H9 (cell line): ENCODE measurements at regions not wholly inside any gene's neighbourhood (a gene's known extent, or its start where the extent isn't known, plus 50 kb on each side); places are given as distances from the start of the nearest gene placed in this dataset.

Experiments used
- DNase-seq: peaks from one replicate; pipeline ENCODE4 v3.0.0-alpha.2; 2017
- H2AFZ ChIP-seq: one replicate; pipeline ENCODE4 v1.6.1; 2013; ENCODE audit warnings: mild to moderate bottlenecking, low read length, control low read depth, moderate library complexity
- H2AK5ac ChIP-seq: 2 replicates; pipeline ENCODE4 v1.6.1; 2013; ENCODE audit warnings: low read length, control low read depth, mixed read lengths; ENCODE audit not compliant: insufficient read length
- H2BK120ac ChIP-seq: one replicate; pipeline ENCODE4 v1.6.1; 2013; ENCODE audit warnings: low read depth, mild to moderate bottlenecking, low read length, control low read depth, inconsistent platforms; ENCODE audit not compliant: poor library complexity, severe bottlenecking
- H2BK12ac ChIP-seq: 2 replicates; pipeline ENCODE4 v1.6.1; 2013; ENCODE audit warnings: low read length, control low read depth, mixed read lengths, low read depth; ENCODE audit not compliant: insufficient read length
- H2BK15ac ChIP-seq: 2 replicates; pipeline ENCODE4 v1.6.1; 2013; ENCODE audit warnings: low read depth, low read length, control low read depth
- H2BK20ac ChIP-seq: one replicate; pipeline ENCODE4 v1.6.1; 2013; ENCODE audit warnings: low read depth, mild to moderate bottlenecking, low read length, control low read depth, inconsistent platforms; ENCODE audit not compliant: poor library complexity, severe bottlenecking
- H2BK5ac ChIP-seq: 2 replicates; pipeline ENCODE4 v1.6.1; 2013; ENCODE audit warnings: low read length, control low read depth, mixed read lengths; ENCODE audit not compliant: insufficient read length
- H3K14ac ChIP-seq: 2 replicates; pipeline ENCODE4 v1.6.1; 2013; ENCODE audit warnings: low read length, control low read depth; ENCODE audit not compliant: insufficient read depth
- H3K18ac ChIP-seq: 2 replicates; pipeline ENCODE4 v1.6.1; 2013; ENCODE audit warnings: low read depth, mild to moderate bottlenecking, mixed read lengths, low read length, control low read depth; ENCODE audit not compliant: insufficient read length
- H3K23ac ChIP-seq: 2 replicates; pipeline ENCODE4 v1.6.1; 2013; ENCODE audit warnings: low read length, control low read depth, mixed read lengths, low read depth; ENCODE audit not compliant: insufficient read length
- H3K23me2 ChIP-seq: 2 replicates; pipeline ENCODE4 v1.6.1; 2013; ENCODE audit warnings: low read depth, mild to moderate bottlenecking, mixed read lengths, low read length, control low read depth; ENCODE audit not compliant: insufficient read length, poor library complexity, severe bottlenecking
- H3K27ac ChIP-seq: 2 replicates; pipeline ENCODE4 v1.5.1; 2013; ENCODE audit warnings: low read length, control low read depth, mixed read lengths, low read depth; ENCODE audit not compliant: insufficient read length
- H3K27me3 ChIP-seq: 2 replicates; pipeline ENCODE4 v1.6.1; 2013; ENCODE audit warnings: low read length, control low read depth, inconsistent platforms; ENCODE audit not compliant: insufficient read depth
- H3K4ac ChIP-seq: 2 replicates; pipeline ENCODE4 v1.6.1; 2013; ENCODE audit warnings: low read depth, mild to moderate bottlenecking, control low read depth, inconsistent platforms, low read length, moderate library complexity
- H3K4me1 ChIP-seq: 2 replicates; pipeline ENCODE4 v1.6.1; 2013; ENCODE audit warnings: low read length, control low read depth, inconsistent platforms; ENCODE audit not compliant: insufficient read depth
- H3K4me2 ChIP-seq: 2 replicates; pipeline ENCODE4 v1.6.1; 2013; ENCODE audit warnings: low read length, control low read depth, mixed read lengths; ENCODE audit not compliant: insufficient read length, insufficient read depth
- H3K56ac ChIP-seq: 2 replicates; pipeline ENCODE4 v1.6.1; 2013; ENCODE audit warnings: low read depth, mild to moderate bottlenecking, mixed read lengths, low read length, control low read depth; ENCODE audit not compliant: insufficient read length
- H3K79me1 ChIP-seq: 2 replicates; pipeline ENCODE4 v1.6.1; 2013; ENCODE audit warnings: low read depth, mild to moderate bottlenecking, moderate library complexity, low read length, control low read depth, inconsistent platforms; ENCODE audit not compliant: insufficient read depth, poor library complexity, severe bottlenecking
- H3K79me2 ChIP-seq: 2 replicates; pipeline ENCODE4 v1.6.1; 2013; ENCODE audit warnings: low read length, control low read depth, inconsistent platforms; ENCODE audit not compliant: insufficient read depth
- H3K9ac ChIP-seq: 2 replicates; pipeline ENCODE4 v1.6.1; 2013; ENCODE audit warnings: low read length, control low read depth, mixed read lengths; ENCODE audit not compliant: insufficient read length; ENCODE audit errors: extremely low read depth
- H3K9me3 ChIP-seq: one replicate; pipeline ENCODE4 v1.6.1; 2013; ENCODE audit warnings: low read depth, low read length, inconsistent platforms; ENCODE audit not compliant: control insufficient read depth
- H3T11ph ChIP-seq: one replicate; pipeline ENCODE4 v1.6.1; 2013; ENCODE audit warnings: mild to moderate bottlenecking, low read length, control low read depth, inconsistent platforms
- H4K20me1 ChIP-seq: one replicate; pipeline ENCODE4 v1.6.1; 2013; ENCODE audit not compliant: control insufficient read depth, insufficient read length, insufficient read depth
- H4K5ac ChIP-seq: 2 replicates; pipeline ENCODE4 v1.6.1; 2013; ENCODE audit warnings: low read depth, mild to moderate bottlenecking, mixed read lengths, low read length, control low read depth; ENCODE audit not compliant: insufficient read length
- H4K8ac ChIP-seq: replicated peaks from 2 replicates; pipeline ENCODE4 v1.6.1; 2013; ENCODE audit warnings: low read length, control low read depth, mixed read lengths, low read depth; ENCODE audit not compliant: insufficient read length
- H4K91ac ChIP-seq: 2 replicates; pipeline ENCODE4 v1.6.1; 2013; ENCODE audit warnings: low read depth, mild to moderate bottlenecking, moderate library complexity, mixed read lengths, low read length, control low read depth; ENCODE audit not compliant: insufficient read length
- H3K27ac Mint-ChIP-seq, 3 experiments: 2 replicates in 2 of 3; 3 replicates in 1 of 3; pipeline ENCODE4 v1.8.0; 2020 to 2021; ENCODE audit warnings: mixed read lengths in 3 of 3, mild to moderate bottlenecking in 1 of 3, moderate library complexity in 1 of 3
- H3K27me3 Mint-ChIP-seq: 2 replicates; pipeline ENCODE4 v1.8.0; 2021; ENCODE audit warnings: low read depth, mild to moderate bottlenecking, moderate library complexity, mixed read lengths
- H3K36me3 Mint-ChIP-seq, 3 experiments: 2 replicates in 2 of 3; 3 replicates in 1 of 3; pipeline ENCODE4 v1.8.0; 2020 to 2021; ENCODE audit warnings: low read depth in 3 of 3, mixed read lengths in 3 of 3; ENCODE audit not compliant: insufficient read depth in 1 of 3
- H3K4me1 Mint-ChIP-seq, 2 experiments: 2 replicates each; pipeline ENCODE4 v1.8.0; 2020; ENCODE audit warnings: mixed read lengths in 2 of 2
- H3K4me3 Mint-ChIP-seq, 2 experiments: 2 replicates in 1 of 2; 3 replicates in 1 of 2; pipeline ENCODE4 v1.8.0; 2020 to 2021; ENCODE audit warnings: mild to moderate bottlenecking in 2 of 2, mixed read lengths in 2 of 2, moderate library complexity in 1 of 2
- H3K9me3 Mint-ChIP-seq, 2 experiments: 2 replicates in 1 of 2; 3 replicates in 1 of 2; pipeline ENCODE4 v1.8.0; 2020; ENCODE audit warnings: mild to moderate bottlenecking in 2 of 2, mixed read lengths in 2 of 2, moderate library complexity in 1 of 2
- WGBS: extraction: QIAGEN DNeasy Blood & Tissue Kit; methylation state at CpG from one replicate; pipeline ENCODE4 v1.1.7; 2013; ENCODE audit warnings: missing lambda C conversion rate, low lambda C conversion rate, mixed read lengths; ENCODE audit not compliant: insufficient read length; ENCODE audit errors: extremely low coverage; 5-methylcytosine and 5-hydroxymethylcytosine counted together
- TF ChIP-seq, protein P1 (sequence below): fragments of 200-600 bp; sonication (generic); conservative IDR thresholded peaks from 3 replicates; pipeline ENCODE4 v1.8.0; 2021; ENCODE audit warnings: antibody characterized with exemption, mild to moderate bottlenecking

DNA sequence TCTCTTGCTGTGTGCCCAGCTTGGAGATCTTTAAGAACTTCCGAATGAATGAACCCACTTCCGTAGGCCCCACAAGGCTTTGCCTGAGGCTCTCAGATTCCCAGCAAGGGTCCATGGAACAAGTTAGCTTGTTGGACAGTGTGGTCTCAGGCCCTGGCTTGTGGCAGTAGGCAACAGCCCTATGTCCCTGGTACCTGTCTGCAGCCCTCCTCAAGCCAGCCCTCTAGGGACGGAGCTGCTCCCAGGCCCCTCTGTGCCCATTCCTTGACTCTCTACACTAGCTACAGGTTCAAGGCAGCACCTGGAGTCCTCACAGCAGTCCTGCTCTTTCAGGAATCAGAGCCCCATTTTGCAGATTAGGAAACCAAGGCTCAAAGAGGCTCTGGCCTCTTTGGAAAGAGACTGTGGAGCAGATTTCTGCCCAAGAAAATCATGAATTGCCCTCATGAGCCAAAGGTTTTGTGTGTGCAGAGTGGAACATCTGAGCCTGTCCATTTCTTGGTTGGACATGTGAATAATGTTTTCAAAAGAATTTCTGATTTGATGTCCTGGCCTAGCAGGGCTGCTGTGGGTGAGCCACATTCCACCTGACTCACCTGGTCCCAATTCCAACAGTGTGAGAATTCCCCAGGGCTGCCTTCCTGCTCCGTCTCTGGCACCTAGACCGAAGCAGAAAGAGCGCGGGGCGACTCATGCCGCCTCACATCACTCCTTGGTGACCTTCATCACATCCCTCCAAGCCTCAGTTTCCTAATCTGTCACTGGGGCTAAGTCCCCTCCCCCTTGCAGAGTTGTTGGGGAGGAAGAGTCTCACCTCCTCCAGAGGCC lies 131.7 kb downstream of the BARX1 start:
- Mint-ChIP-seq H3K27me3 (peaks cover 38% of the 10 kb centered on the region), H3K4me3 (no peak overlapping the region), H3K4me1 (peaks cover 5 to 10% of the 10 kb centered on the region in 2 experiments), H3K9me3 (peaks cover 12% of the 10 kb centered on the region in 2 experiments; a peak in 4 of 5 replicates), H3K36me3 (peaks cover 0 to 4% (median 0%) of the 10 kb centered on the region in 3 experiments; a peak in 2 of 7 replicates), H3K27ac (peak overlapping the region in 1 of 3 experiments; percentile 74; a peak in 1 of 7 replicates)
- Histone ChIP-seq H2BK5ac (no peak overlapping the region), H2BK15ac (no peak overlapping the region), H3K9ac (no peak overlapping the region), H3K18ac (no peak overlapping the region), H3T11ph (no peak overlapping the region), H2BK12ac (no peak overlapping the region), H3K79me1 (no peaks in the 10 kb centered on the region), H3K79me2 (no peaks in the 10 kb centered on the region), H4K8ac (no peak overlapping the region), H2AK5ac (no peak overlapping the region), H2BK20ac (no peak overlapping the region), H3K9me3 (no peaks in the 10 kb centered on the region), H3K23me2 (no peaks in the 10 kb centered on the region), H2BK120ac (no peak overlapping the region), H4K5ac (no peak overlapping the region), H3K27ac (no peak overlapping the region), H3K27me3 (no peaks in the 10 kb centered on the region), H3K4me2 (no peak overlapping the region), H4K91ac (no peak overlapping the region), H4K20me1 (no peaks in the 10 kb centered on the region), H3K4ac (no peak overlapping the region), H3K4me1 (no peaks in the 10 kb centered on the region), H3K56ac (no peak overlapping the region), H2AFZ (no peak overlapping the region), H3K14ac (no peak overlapping the region), H3K23ac (no peak overlapping the region)
- no peak for DNase-seq
- WGBS, result no CpG with 5 or more reads among the region's 9 CpGs
- TF ChIP-seq, protein P1, sequence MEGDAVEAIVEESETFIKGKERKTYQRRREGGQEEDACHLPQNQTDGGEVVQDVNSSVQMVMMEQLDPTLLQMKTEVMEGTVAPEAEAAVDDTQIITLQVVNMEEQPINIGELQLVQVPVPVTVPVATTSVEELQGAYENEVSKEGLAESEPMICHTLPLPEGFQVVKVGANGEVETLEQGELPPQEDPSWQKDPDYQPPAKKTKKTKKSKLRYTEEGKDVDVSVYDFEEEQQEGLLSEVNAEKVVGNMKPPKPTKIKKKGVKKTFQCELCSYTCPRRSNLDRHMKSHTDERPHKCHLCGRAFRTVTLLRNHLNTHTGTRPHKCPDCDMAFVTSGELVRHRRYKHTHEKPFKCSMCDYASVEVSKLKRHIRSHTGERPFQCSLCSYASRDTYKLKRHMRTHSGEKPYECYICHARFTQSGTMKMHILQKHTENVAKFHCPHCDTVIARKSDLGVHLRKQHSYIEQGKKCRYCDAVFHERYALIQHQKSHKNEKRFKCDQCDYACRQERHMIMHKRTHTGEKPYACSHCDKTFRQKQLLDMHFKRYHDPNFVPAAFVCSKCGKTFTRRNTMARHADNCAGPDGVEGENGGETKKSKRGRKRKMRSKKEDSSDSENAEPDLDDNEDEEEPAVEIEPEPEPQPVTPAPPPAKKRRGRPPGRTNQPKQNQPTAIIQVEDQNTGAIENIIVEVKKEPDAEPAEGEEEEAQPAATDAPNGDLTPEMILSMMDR, result no peak
